K562 (cell line): ENCODE measurements at regions not wholly inside any gene's neighbourhood (a gene's known extent, or its start where the extent isn't known, plus 50 kb on each side); places are given as distances from the start of the nearest gene placed in this dataset.

ENCODE experiments used
- ATAC-seq: fragments of 200-7000 bp; cut with Tn5 transposase; 3 replicates; pipeline ENCODE4 v1.9.1; 2020; ENCODE audit warnings: moderate library complexity
- BruUV-seq: library from RNA; stranded (reverse); fragments of 400-500 nt; replicated peaks from 2 replicates; lab custom pipeline; 2021; lab: Mats Ljungman, UMichigan
- CTCF ChIA-PET: fragments of 300-600 bp; formaldehyde crosslinking; extraction: SDS; loops from one replicate; lab custom pipeline; 2021; ENCODE audit warnings: low intra/inter-chr PET ratio; lab: Yijun Ruan, JAX
- POLR2A ChIA-PET: fragments of 300-600, 350-650 bp; sonication (Branson Sonifier 250); formaldehyde crosslinking; extraction: SDS; loops from one replicate; lab custom pipeline; 2021; ENCODE audit warnings: antibody characterized with exemption, inconsistent platforms; lab: Yijun Ruan, JAX
- DNase-seq, 4 experiments: peaks; one replicate each; pipeline versions ENCODE4 v3.0.0 to v3.0.0-alpha.2; 2011 to 2018; ENCODE audit warnings: low spot score in 3 of 4, mixed read lengths in 3 of 4; ENCODE audit errors: extremely low read depth in 1 of 4
- FAIRE-seq: peaks from 2 replicates; lab custom pipeline; 2011; peaks lifted over from hg19 to GRCh38; lab: Jason Lieb, UNC
- H2AFZ ChIP-seq: 2 replicates; pipeline ENCODE4 v1.6.0; 2011; ENCODE audit warnings: low read depth, low read length, control low read depth, inconsistent platforms
- H3K27ac ChIP-seq: fragments of 200-600 bp; 3 replicates; pipeline ENCODE4 v1.8.0; 2011; ENCODE audit warnings: low read depth, mild to moderate bottlenecking, control low read depth, inconsistent platforms, low read length, moderate library complexity, mixed read lengths; ENCODE audit errors: extremely low read depth
- H3K27me3 ChIP-seq, 2 experiments: fragments of 300-600 bp in 1 of 2; 2 replicates in 1 of 2; 3 replicates in 1 of 2; pipeline versions ENCODE4 v1.6.0 to v1.8.0; 2011; ENCODE audit warnings: inconsistent platforms in 2 of 2, low read length in 2 of 2, mild to moderate bottlenecking in 1 of 2, mixed read lengths in 1 of 2, moderate library complexity in 1 of 2; ENCODE audit not compliant: control insufficient read depth in 2 of 2, insufficient read depth in 2 of 2
- H3K36me3 ChIP-seq: fragments of 300-600 bp; 3 replicates; pipeline ENCODE4 v1.8.0; 2011; ENCODE audit warnings: mild to moderate bottlenecking, low read length, inconsistent platforms; ENCODE audit not compliant: control insufficient read depth, insufficient read depth
- H3K4me1 ChIP-seq, 2 experiments: fragments of 200-600 bp in 1 of 2; replicated peaks in 1 of 2; 2 replicates in 1 of 2; 3 replicates in 1 of 2; pipeline versions ENCODE4 v1.5.1 to v1.8.0; 2011; ENCODE audit warnings: inconsistent platforms in 2 of 2, low read length in 2 of 2, mild to moderate bottlenecking in 1 of 2, mixed read lengths in 1 of 2, moderate library complexity in 1 of 2; ENCODE audit not compliant: control insufficient read depth in 2 of 2, insufficient read depth in 2 of 2
- H3K4me2 ChIP-seq: 2 replicates; pipeline ENCODE4 v1.6.1; 2011; ENCODE audit warnings: low read length, control low read depth, inconsistent platforms, mixed read lengths; ENCODE audit not compliant: insufficient read depth
- H3K4me3 ChIP-seq: fragments of 200-600 bp; sonication (generic), shearing (Covaris generic); 2 replicates; pipeline ENCODE4 v1.5.1; 2016; ENCODE audit warnings: control low read depth, inconsistent platforms
- H3K79me2 ChIP-seq: fragments of 200-600 bp; 3 replicates; pipeline ENCODE4 v1.8.0; 2011; ENCODE audit warnings: low read length, inconsistent platforms; ENCODE audit not compliant: control insufficient read depth, insufficient read depth
- H3K9ac ChIP-seq, 2 experiments: 2 replicates each; pipeline versions ENCODE4 v1.6.0 to v1.6.1; 2011; ENCODE audit warnings: low read depth in 2 of 2, low read length in 2 of 2, control low read depth in 1 of 2, inconsistent platforms in 1 of 2, mild to moderate bottlenecking in 1 of 2, mixed read lengths in 1 of 2; ENCODE audit not compliant: insufficient read depth in 1 of 2
- H3K9me1 ChIP-seq: one replicate; pipeline ENCODE4 v1.6.0; 2011; ENCODE audit warnings: inconsistent platforms, mild to moderate bottlenecking, low read length, moderate library complexity; ENCODE audit not compliant: control insufficient read depth, insufficient read depth
- H3K9me3 ChIP-seq: replicated peaks from 2 replicates; pipeline ENCODE4 v1.5.1; 2011; ENCODE audit warnings: low read depth, low read length, inconsistent platforms; ENCODE audit not compliant: control insufficient read depth, insufficient read depth
- H4K20me1 ChIP-seq: replicated peaks from 2 replicates; pipeline ENCODE4 v1.6.1; 2011; ENCODE audit warnings: low read length, inconsistent platforms, mixed read lengths; ENCODE audit not compliant: control insufficient read depth, insufficient read depth
- C11orf30 ChIP-seq: fragments of 450-650 bp; IDR thresholded peaks from 2 replicates; pipeline ENCODE4 v1.6.1; 2016; ENCODE audit warnings: low read depth, mild to moderate bottlenecking
- CREB1 ChIP-seq, 2 experiments: sonication (generic) in 1 of 2; formaldehyde crosslinking in 1 of 2; IDR thresholded peaks; 2 replicates each; pipeline versions ENCODE4 v1.6.1 to v1.8.0; 2012 to 2022; ENCODE audit warnings: inconsistent platforms in 1 of 2, mild to moderate bottlenecking in 1 of 2, missing genetic modification reagents in 1 of 2, moderate library complexity in 1 of 2
- DPF2 ChIP-seq: fragments of 450-650 bp; IDR thresholded peaks from 2 replicates; pipeline ENCODE4 v1.6.1; 2016
- NCOA4 ChIP-seq: fragments of 450-650 bp; IDR thresholded peaks from 2 replicates; pipeline ENCODE4 v1.6.1; 2018; ENCODE audit warnings: mild to moderate bottlenecking; ENCODE audit not compliant: partially characterized antibody
- RCOR1 ChIP-seq, 2 experiments: IDR thresholded peaks; 2 replicates each; pipeline ENCODE4 v1.6.1; 2012; ENCODE audit warnings: low read depth in 2 of 2, low read length in 2 of 2, borderline replicate concordance in 1 of 2, improper control_type of control experiment in 1 of 2
- SOX6 ChIP-seq: fragments of 450-650 bp; IDR thresholded peaks from 2 replicates; pipeline ENCODE4 v1.6.1; 2014; ENCODE audit warnings: mild to moderate bottlenecking
- STAT5B ChIP-seq: fragments of 250-450 bp; sonication (Bioruptor Pico); IDR thresholded peaks from 2 replicates; pipeline ENCODE4 v1.8.0; 2021; ENCODE audit warnings: mild to moderate bottlenecking, inconsistent platforms
- ZC3H11A ChIP-seq: IDR thresholded peaks from 2 replicates; pipeline ENCODE4 v1.6.1; 2012; ENCODE audit warnings: low read depth, low read length, improper control_type of control experiment
- ZNF316 ChIP-seq: fragments of 450-650 bp; IDR thresholded peaks from 2 replicates; pipeline ENCODE4 v1.6.1; 2016
- ZNF764 ChIP-seq: fragments of 250-450 bp; sonication (Bioruptor Pico); IDR thresholded peaks from 2 replicates; pipeline ENCODE4 v1.4.0; 2020; ENCODE audit warnings: low read depth, mild to moderate bottlenecking, moderate library complexity
- WGBS: fragments of 100-300 bp; shearing (Covaris generic); methylation state at CpG from one replicate; pipeline ENCODE4 v1.1.6; 2016; ENCODE audit warnings: low coverage, mixed read lengths; ENCODE audit not compliant: insufficient coverage; ENCODE audit errors: missing lambda C conversion rate; 5-methylcytosine and 5-hydroxymethylcytosine counted together
- in situ Hi-C: fragments of 300-500 bp; cut with MboI; formaldehyde crosslinking; loops from 4 replicates; pipeline ENCODE4 v1.15.0; 2018; ENCODE audit warnings: inconsistent platforms, mixed read lengths
- intact Hi-C: fragments of 100-400 bp; cut with micrococcal nuclease; formaldehyde crosslinking; loops from 2 replicates; pipeline ENCODE4 v1.14.2; 2022
- TF ChIP-seq, protein P1 (sequence below), 2 experiments: fragments of 450-650 bp in 1 of 2; sonication (generic) in 1 of 2; formaldehyde crosslinking; conservative IDR thresholded peaks; 2 replicates each; pipeline versions ENCODE4 v1.4.0 to v1.8.1; 2020 to 2022; ENCODE audit warnings: mild to moderate bottlenecking in 1 of 2, missing genetic modification reagents in 1 of 2
- TF ChIP-seq, protein P2 (sequence below): fragments of 450-650 bp; IDR thresholded peaks from 2 replicates; pipeline ENCODE4 v1.6.1; 2014; ENCODE audit warnings: low read depth, mild to moderate bottlenecking, moderate library complexity, borderline replicate concordance
- TF ChIP-seq, protein P3 (sequence below): fragments of 250-450 bp; sonication (Bioruptor Pico); IDR thresholded peaks from 2 replicates; pipeline ENCODE4 v1.8.0; 2022; ENCODE audit warnings: moderate library complexity, mild to moderate bottlenecking, inconsistent platforms
- TF ChIP-seq, protein P4 (sequence below): sonication (generic); formaldehyde crosslinking; IDR thresholded peaks from 2 replicates; pipeline ENCODE4 v1.4.0; 2020; ENCODE audit warnings: mild to moderate bottlenecking, missing genetic modification reagents

DNA sequence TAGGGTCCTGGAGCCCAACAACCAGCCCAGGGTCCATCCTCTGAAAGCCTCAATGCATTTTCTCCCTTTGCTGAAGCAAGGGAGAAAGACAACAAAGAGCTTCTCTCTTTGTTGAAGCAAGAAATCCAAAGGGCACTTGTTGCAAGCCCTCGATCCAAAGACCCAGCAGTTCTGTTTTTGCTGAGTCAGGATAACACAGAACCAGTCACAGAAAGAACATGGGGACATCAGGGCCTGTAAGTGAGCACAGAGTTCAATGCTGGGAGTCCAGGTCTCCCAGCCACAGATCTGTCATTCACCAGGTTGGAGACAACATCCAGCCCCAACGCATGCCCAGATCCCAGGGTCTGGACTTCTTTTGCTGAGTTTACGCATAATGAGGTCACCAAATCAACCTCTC lies 315.8 kb upstream of the KLHL29 start (continued):
- TF ChIP-seq, protein P1, sequence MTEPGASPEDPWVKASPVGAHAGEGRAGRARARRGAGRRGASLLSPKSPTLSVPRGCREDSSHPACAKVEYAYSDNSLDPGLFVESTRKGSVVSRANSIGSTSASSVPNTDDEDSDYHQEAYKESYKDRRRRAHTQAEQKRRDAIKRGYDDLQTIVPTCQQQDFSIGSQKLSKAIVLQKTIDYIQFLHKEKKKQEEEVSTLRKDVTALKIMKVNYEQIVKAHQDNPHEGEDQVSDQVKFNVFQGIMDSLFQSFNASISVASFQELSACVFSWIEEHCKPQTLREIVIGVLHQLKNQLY (CRISPR knock-in tag; conservative IDR thresholded peaks at IDR 0.05) = no peak
- TF ChIP-seq STAT5B (CRISPR knock-in tag) = no peak
- TF ChIP-seq DPF2 = no peak
- no peak for TF ChIP-seq SOX6
- TF ChIP-seq C11orf30 = peak; percentile 77
- TF ChIP-seq RCOR1 (IDR thresholded peaks at IDR 0.05; ENCODE audit: borderline replicate concordance in 1 of 2, low read depth in 2 of 2, low read length in 2 of 2) = no peak
- TF ChIP-seq ZC3H11A = no peak
- TF ChIP-seq NCOA4 = no peak
- peak; percentile 84 for TF ChIP-seq ZNF316
- TF ChIP-seq CREB1 (IDR thresholded peaks at IDR 0.05) = no peak
- TF ChIP-seq CREB1 (CRISPR knock-in tag; IDR thresholded peaks at IDR 0.05) = no peak

DNA sequence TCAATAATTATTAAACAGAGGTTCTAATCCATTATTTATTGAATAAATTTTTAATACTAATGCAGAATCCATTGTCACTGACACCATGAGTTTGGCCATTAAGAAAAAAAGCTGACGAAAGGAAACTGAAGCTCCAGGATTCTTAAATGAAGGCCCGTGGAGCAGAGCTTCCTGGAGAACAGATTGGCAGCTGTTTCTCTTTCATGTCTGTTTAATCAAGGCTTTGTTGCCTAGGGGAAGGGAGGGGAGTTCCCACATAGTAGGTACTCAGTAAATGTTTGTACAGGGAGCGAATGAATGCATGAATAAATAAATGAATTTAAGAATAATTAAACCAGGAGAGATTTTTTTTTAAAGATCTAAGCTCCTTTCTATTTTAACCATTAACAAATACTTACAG lies 315.1 kb upstream of the KLHL29 start:
- ATAC-seq (no peak), DNase-seq (no peak), FAIRE-seq (no peak)
- no peaks in the 10 kb centered on the region for H3K9me1 ChIP-seq
- no peak overlapping the region for H3K9ac ChIP-seq
- BruUV-seq = no TSS peak
- H3K36me3 ChIP-seq = no peaks in the 10 kb centered on the region
- H3K4me1 ChIP-seq = no peaks in the 10 kb centered on the region
- CTCF ChIA-PET = no interaction called here
- H2AFZ ChIP-seq = no peak overlapping the region
- H3K4me2 ChIP-seq = no peak overlapping the region
- intact Hi-C loops (no loop called here), in situ Hi-C loops (no loop called here)
- TF ChIP-seq, protein P2, sequence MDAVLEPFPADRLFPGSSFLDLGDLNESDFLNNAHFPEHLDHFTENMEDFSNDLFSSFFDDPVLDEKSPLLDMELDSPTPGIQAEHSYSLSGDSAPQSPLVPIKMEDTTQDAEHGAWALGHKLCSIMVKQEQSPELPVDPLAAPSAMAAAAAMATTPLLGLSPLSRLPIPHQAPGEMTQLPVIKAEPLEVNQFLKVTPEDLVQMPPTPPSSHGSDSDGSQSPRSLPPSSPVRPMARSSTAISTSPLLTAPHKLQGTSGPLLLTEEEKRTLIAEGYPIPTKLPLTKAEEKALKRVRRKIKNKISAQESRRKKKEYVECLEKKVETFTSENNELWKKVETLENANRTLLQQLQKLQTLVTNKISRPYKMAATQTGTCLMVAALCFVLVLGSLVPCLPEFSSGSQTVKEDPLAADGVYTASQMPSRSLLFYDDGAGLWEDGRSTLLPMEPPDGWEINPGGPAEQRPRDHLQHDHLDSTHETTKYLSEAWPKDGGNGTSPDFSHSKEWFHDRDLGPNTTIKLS = no peak
- no peak for TF ChIP-seq ZNF764 (CRISPR knock-in tag)
- TF ChIP-seq, protein P3, sequence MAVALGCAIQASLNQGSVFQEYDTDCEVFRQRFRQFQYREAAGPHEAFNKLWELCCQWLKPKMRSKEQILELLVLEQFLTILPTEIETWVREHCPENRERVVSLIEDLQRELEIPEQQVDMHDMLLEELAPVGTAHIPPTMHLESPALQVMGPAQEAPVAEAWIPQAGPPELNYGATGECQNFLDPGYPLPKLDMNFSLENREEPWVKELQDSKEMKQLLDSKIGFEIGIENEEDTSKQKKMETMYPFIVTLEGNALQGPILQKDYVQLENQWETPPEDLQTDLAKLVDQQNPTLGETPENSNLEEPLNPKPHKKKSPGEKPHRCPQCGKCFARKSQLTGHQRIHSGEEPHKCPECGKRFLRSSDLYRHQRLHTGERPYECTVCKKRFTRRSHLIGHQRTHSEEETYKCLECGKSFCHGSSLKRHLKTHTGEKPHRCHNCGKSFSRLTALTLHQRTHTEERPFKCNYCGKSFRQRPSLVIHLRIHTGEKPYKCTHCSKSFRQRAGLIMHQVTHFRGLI = no peak
- TF ChIP-seq, protein P4, sequence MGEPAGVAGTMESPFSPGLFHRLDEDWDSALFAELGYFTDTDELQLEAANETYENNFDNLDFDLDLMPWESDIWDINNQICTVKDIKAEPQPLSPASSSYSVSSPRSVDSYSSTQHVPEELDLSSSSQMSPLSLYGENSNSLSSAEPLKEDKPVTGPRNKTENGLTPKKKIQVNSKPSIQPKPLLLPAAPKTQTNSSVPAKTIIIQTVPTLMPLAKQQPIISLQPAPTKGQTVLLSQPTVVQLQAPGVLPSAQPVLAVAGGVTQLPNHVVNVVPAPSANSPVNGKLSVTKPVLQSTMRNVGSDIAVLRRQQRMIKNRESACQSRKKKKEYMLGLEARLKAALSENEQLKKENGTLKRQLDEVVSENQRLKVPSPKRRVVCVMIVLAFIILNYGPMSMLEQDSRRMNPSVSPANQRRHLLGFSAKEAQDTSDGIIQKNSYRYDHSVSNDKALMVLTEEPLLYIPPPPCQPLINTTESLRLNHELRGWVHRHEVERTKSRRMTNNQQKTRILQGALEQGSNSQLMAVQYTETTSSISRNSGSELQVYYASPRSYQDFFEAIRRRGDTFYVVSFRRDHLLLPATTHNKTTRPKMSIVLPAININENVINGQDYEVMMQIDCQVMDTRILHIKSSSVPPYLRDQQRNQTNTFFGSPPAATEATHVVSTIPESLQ = no peak
- H3K9me3 ChIP-seq = no peaks in the 10 kb centered on the region
- H3K79me2 ChIP-seq = no peaks in the 10 kb centered on the region
- no peaks in the 10 kb centered on the region for H3K27me3 ChIP-seq
- no peak overlapping the region for H3K27ac ChIP-seq
- H4K20me1 ChIP-seq = no peaks in the 10 kb centered on the region
- 0% methylated on average over 3 of the region's 3 CpGs for WGBS
- no peak overlapping the region for H3K4me3 ChIP-seq
- POLR2A ChIA-PET = no interaction called here
